Kidney epithelial cell (primary cell): ENCODE measurements at regions not wholly inside any gene's neighbourhood (a gene's known extent, or its start where the extent isn't known, plus 50 kb on each side); places are given as distances from the start of the nearest gene placed in this dataset.

Source experiments
- DNase-seq: peaks from one replicate; pipeline ENCODE4 v3.0.0-alpha.2; 2010; ENCODE audit warnings: low read depth
- H3K27me3 ChIP-seq: 2 replicates; pipeline ENCODE4 v1.6.0; 2011; ENCODE audit warnings: low read length; ENCODE audit not compliant: control insufficient read depth, insufficient read depth
- H3K36me3 ChIP-seq: 2 replicates; pipeline ENCODE4 v1.5.1; 2011; ENCODE audit warnings: low read length; ENCODE audit not compliant: control insufficient read depth, insufficient read depth
- H3K4me3 ChIP-seq: 2 replicates; pipeline ENCODE4 v1.5.1; 2011; ENCODE audit warnings: low read depth, mild to moderate bottlenecking, control low read depth, low read length
- TF ChIP-seq, protein P1 (sequence below): IDR thresholded peaks from 2 replicates; pipeline ENCODE4 v1.5.1; 2011; ENCODE audit warnings: mild to moderate bottlenecking, moderate library complexity, low read length, control low read depth, inconsistent platforms; ENCODE audit not compliant: insufficient read depth, poor library complexity, severe bottlenecking

DNA sequence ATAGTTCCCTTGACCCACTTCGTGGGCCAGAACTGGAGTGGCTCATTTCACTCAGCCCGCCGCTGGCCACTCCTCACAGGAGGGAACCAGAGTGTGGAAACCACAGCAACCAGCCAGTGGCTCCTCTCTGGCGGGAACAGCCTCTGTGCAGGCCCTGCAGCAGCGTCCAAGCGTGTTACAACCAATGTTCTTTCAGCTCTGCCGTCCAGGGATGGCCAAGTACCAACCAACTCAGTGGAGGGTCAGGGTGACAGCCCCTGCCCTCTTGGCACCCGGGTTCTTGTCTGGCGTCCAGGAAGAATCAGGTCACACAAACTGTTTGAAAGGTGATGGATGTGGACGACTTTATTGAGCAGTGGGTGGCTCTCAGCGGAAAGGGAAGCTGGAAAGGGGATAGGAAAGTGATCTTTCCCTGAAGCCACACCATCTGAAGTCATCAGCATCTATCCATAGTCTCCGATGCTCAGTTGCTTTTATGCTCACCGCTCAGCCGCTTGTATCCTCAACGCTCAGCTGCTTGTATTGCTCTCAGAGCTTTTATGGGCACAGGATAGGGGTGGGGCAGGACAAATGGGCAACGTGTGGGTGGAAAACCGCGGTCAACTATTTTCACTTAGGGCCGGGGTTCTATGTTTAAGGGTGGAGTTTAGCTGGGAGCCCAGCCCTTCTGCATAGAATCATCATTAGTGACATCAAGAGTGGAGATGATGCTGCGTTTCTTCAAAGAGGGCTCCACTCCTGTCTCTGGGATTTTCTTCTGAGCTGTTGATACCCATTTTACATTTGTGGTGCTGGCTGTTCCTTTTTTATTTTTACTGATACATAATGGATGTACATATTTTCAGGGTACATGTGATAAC lies 250.2 kb downstream of the RRAGC start:
- TF ChIP-seq, protein P1, sequence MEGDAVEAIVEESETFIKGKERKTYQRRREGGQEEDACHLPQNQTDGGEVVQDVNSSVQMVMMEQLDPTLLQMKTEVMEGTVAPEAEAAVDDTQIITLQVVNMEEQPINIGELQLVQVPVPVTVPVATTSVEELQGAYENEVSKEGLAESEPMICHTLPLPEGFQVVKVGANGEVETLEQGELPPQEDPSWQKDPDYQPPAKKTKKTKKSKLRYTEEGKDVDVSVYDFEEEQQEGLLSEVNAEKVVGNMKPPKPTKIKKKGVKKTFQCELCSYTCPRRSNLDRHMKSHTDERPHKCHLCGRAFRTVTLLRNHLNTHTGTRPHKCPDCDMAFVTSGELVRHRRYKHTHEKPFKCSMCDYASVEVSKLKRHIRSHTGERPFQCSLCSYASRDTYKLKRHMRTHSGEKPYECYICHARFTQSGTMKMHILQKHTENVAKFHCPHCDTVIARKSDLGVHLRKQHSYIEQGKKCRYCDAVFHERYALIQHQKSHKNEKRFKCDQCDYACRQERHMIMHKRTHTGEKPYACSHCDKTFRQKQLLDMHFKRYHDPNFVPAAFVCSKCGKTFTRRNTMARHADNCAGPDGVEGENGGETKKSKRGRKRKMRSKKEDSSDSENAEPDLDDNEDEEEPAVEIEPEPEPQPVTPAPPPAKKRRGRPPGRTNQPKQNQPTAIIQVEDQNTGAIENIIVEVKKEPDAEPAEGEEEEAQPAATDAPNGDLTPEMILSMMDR: no peak
- H3K4me3 ChIP-seq: no peak overlapping the region
- peaks cover 4% of the 10 kb centered on the region for H3K27me3 ChIP-seq
- DNase-seq: no peak
- H3K36me3 ChIP-seq: no peaks in the 10 kb centered on the region

DNA sequence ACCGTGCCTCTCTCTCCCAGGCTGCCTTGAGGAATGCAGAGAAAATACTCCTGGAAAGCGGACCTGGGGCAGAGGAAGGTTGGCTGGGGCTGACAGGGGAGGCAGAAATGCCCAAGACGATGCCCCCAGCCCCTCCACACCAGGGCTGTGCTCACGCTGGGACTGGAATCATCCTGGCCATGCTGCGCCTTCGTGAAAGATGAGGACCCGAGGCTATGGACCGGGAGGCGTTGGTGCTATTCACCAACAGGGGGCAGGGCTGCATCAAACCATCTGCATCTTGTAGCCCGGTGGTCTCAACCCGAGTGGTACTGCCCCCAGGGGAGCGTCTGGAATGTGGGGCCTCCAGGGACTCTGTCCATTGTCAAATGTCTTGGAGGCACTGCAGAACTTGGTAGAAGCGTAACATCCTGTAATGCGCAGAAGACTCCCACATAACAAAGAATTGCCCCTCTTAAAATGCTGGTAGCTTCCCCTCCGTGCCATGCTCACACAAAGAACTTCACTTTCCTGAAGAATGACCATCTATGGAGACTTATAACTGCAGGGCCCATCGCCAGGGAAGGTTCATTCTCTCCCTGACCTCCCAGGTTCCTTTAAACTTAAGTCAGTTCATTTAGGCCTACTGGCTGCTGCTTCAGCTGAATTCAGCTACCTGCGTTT lies 251.2 kb downstream of the RRAGC start:
- H3K4me3 ChIP-seq: no peak overlapping the region

DNA sequence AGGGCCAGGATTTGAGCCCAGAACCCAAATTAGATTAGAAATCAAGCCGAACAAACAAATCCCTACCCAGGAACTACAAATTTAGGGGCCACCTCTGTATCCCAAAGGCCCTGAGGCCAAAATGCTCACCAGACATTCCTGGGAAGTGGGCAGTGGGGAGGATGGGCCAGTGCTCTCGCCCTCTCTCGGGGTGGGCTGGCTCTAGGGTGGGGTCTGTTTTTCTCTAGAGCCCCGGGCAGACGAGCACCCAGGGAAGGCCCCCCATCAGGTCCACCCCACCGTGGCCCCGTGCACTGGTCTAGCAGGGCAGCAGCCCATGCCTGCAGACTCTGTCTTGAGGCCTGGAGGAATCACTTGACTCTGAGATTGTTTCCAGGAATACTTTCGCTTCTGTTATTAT lies 252.0 kb downstream of the RRAGC start:
- TF ChIP-seq, protein P1: no peak
- H3K4me3 ChIP-seq: no peak overlapping the region
- H3K27me3 ChIP-seq: peaks cover 4% of the 10 kb centered on the region
- H3K36me3 ChIP-seq: no peaks in the 10 kb centered on the region
- DNase-seq: no peak

More for the DNA sequence above, 251.2 kb downstream of the RRAGC start:
- DNase-seq: no peak
- H3K27me3 ChIP-seq: peaks cover 4% of the 10 kb centered on the region
- TF ChIP-seq, protein P1: peak; percentile 38
- H3K36me3 ChIP-seq: no peaks in the 10 kb centered on the region

DNA sequence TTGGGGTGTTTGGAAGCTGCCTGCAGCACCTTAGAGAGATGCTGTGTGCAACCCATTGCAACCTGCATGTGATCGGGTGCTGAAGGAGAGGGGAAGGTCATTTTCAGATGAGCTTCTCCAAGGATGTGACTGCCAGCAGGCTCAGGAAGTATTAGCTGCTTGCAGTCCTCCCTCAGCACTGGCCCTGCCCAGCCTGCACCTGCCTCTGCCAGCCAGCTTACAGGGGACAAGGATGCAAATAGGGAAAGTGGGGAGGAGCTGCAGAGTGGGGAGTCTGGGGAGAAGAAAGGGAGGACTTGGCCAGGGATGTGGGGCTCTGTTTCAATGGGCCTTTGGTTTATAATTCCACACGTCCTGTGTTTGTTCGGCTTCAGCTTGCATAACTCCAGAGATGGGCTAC lies 254.5 kb downstream of the RRAGC start:
- Histone ChIP-seq H3K36me3 (no peaks in the 10 kb centered on the region), H3K27me3 (peaks cover 4% of the 10 kb centered on the region), H3K4me3 (no peak overlapping the region)
- TF ChIP-seq, protein P1: no peak
- no peak for DNase-seq

DNA sequence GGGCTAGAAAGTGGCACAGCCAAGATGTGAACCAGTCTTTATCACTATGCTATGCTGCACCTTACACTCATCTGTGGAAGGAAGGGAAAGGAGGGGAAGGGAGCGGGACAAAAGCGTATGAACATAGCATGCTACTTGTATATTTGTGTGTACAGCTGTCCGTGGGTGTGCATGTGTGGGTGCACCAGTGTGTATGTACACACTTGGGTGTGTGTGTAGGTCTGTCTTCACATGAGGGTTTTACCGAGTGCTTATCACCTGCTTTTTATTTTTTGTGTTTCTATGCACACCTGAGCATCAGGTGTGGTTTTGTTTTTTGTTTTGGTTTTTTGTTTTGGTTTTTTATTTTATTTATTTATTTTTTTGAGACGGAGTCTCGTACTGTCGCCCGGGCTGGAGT lies 255.7 kb downstream of the RRAGC start:
- Histone ChIP-seq H3K4me3 (no peak overlapping the region), H3K27me3 (peaks cover 4% of the 10 kb centered on the region), H3K36me3 (no peaks in the 10 kb centered on the region)
- DNase-seq: no peak
- TF ChIP-seq, protein P1: no peak
